ENCODE measurements at regions not wholly inside any gene's neighbourhood (a gene's known extent, or its start where the extent isn't known, plus 50 kb on each side); places are given as distances from the start of the nearest gene placed in this dataset.

GRCh38 chr11:92276773-92277172, 52.2 kb downstream of the FAT3 start:
- in situ Hi-C loops (cut with HindIII; ENCODE audit: low pct_unique_long_range_greater_than_20kb, low sequenced_read_pairs): no loop called here
- DNase-seq (ENCODE audit: low read depth in 1 of 2, low spot score in 1 of 2): no peak
- no peak for TF ChIP-seq JUND (IDR thresholded peaks at IDR 0.05; ENCODE audit: low read depth)

- DNase-seq (ENCODE audit: low read depth in 1 of 2, low spot score in 1 of 2): no peak
- in situ Hi-C loops (cut with HindIII; ENCODE audit: low pct_unique_long_range_greater_than_20kb, low sequenced_read_pairs): no loop called here
- TF ChIP-seq JUND (IDR thresholded peaks at IDR 0.05; ENCODE audit: low read depth): no peak
Observed at GRCh38 chr11:92277871-92278270, 53.3 kb downstream of the FAT3 start.

- in situ Hi-C loops (cut with HindIII; ENCODE audit: low pct_unique_long_range_greater_than_20kb, low sequenced_read_pairs): no loop called here
- TF ChIP-seq JUND (IDR thresholded peaks at IDR 0.05; ENCODE audit: low read depth): no peak
- no peak for DNase-seq (ENCODE audit: low read depth in 1 of 2, low spot score in 1 of 2)
Observed at GRCh38 chr11:92278791-92279433, 54.3 kb downstream of the FAT3 start.

DNA sequence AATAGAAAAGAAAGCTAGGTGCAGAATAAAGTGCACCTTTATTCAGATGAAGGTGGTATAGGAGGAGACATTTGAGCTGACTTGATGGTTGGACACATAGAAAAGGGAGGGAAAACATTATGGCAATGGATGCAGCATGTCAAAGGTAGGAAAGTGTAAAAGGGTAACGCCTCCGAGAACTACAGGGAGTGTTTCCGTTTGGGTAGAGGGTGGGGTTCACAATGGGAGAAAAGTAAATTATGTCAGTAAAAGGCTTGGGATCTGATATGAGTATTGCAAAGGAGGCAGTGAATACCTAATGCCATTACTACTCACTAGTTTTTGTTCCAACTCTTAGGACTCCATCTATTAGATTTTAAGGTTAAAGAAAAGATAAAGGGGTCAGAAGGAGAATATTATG, 59.5 kb downstream of the FAT3 start:
- no peak for TF ChIP-seq JUND (IDR thresholded peaks at IDR 0.05; ENCODE audit: low read depth)
- in situ Hi-C loops (cut with HindIII; ENCODE audit: low pct_unique_long_range_greater_than_20kb, low sequenced_read_pairs): no loop called here
- no peak for DNase-seq (ENCODE audit: low read depth in 1 of 2, low spot score in 1 of 2)

DNA sequence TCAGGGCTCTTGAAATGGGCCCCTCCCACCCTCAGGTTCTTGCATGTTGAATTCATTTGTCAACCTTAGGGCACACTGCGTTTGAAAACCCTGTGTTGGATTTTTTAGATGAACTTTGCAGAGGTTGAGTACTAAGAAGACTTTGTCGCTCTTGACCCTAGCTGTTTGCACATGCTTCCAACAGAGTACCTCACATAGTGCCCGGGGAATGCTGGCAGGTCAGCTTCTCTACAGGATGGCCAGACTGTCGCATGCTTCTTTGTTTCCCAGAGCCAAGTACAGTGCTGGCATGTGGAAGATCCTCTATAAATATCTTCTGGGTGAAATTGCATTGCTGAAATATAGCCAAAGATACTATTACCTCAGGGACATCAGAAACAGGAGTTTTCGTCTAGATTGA, 59.9 kb downstream of the FAT3 start:
- in situ Hi-C loops (cut with HindIII; ENCODE audit: low pct_unique_long_range_greater_than_20kb, low sequenced_read_pairs): no loop called here
- DNase-seq (ENCODE audit: low read depth in 1 of 2, low spot score in 1 of 2): no peak
- no peak for TF ChIP-seq JUND (IDR thresholded peaks at IDR 0.05; ENCODE audit: low read depth)

GRCh38 chr11:92285776-92286175, 61.2 kb downstream of the FAT3 start:
- in situ Hi-C loops (cut with HindIII; ENCODE audit: low pct_unique_long_range_greater_than_20kb, low sequenced_read_pairs): no loop called here
- no peak for TF ChIP-seq JUND (IDR thresholded peaks at IDR 0.05; ENCODE audit: low read depth)
- DNase-seq (ENCODE audit: low read depth in 1 of 2, low spot score in 1 of 2): no peak

DNA sequence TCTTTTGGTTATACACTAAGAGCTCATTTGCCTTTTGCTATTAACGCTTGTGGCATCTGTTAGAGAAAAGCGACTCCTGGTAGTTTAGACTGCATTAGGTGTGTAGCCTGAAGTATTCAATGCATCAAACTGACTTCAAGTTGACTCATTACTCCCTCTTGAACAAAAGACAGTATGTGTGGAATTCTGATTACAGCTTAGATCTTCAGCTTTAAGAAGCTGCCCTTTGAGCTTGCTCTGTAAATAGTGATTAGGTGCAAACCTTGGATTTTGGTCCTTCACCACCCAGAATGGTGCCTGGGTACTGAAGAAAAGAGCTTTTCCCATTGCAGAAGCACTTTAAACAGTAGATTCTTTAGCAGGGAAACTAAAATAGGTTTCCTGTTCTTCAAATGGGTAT, 62.1 kb downstream of the FAT3 start:
- in situ Hi-C loops (cut with HindIII; ENCODE audit: low pct_unique_long_range_greater_than_20kb, low sequenced_read_pairs): no loop called here
- no peak for DNase-seq (ENCODE audit: low read depth in 1 of 2, low spot score in 1 of 2)
- no peak for TF ChIP-seq JUND (IDR thresholded peaks at IDR 0.05; ENCODE audit: low read depth)

GRCh38 chr11:92295175-92296137, 70.8 kb downstream of the FAT3 start:
- in situ Hi-C loops (cut with HindIII; ENCODE audit: low pct_unique_long_range_greater_than_20kb, low sequenced_read_pairs): no loop called here
- no peak for TF ChIP-seq JUND (IDR thresholded peaks at IDR 0.05; ENCODE audit: low read depth)
- no peak for DNase-seq (ENCODE audit: low read depth in 1 of 2, low spot score in 1 of 2)

- no peak for TF ChIP-seq JUND (IDR thresholded peaks at IDR 0.05; ENCODE audit: low read depth)
- no peak for DNase-seq (ENCODE audit: low read depth in 1 of 2, low spot score in 1 of 2)
- in situ Hi-C loops (cut with HindIII; ENCODE audit: low pct_unique_long_range_greater_than_20kb, low sequenced_read_pairs): no loop called here
Observed at GRCh38 chr11:92296138-92296515, 71.5 kb downstream of the FAT3 start.

DNA sequence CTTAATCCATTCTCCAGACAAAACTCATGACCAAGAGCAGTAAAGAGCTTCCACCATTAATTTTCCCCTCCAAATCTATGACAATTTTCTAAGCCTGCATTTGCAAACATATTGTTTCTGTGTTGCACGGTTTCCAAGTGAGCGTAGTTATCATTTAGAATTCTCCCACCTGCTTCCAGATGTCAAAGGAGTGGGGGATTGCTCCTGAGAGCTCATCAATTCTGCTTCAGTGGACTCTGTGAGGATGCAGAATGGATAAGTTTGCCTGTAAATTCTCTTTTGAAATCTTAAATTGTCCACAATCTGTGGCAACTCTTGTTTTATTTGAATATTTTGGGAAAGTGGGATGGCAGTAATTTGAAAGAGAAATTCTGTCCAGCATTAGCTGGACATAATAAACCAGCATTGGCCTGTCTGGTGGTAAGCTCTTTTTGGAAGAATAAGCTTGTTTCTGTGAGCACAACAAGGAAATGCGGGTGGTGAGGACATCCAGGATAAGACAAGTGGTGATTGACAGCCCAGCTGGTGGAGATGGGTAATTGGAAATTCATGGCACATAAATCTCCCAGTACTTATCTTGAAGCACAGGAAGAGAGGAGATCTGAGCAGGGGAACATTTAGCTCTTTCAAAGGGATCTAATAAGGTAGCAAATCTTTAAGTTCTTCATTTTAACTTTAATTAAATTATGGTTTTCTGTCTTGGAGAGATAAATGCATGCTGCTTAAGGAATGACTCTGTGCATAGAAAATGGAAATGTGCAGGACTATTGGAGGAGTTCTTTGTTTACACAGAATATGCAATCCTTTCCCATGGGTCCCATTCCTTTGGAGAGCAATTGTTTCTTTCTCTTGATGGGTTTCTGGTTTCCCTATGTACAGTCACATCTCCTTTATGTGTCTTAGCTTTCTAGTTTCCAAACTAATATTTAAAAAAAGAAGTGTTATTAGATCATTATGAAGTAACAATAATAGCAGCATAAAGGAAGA, 73.2 kb downstream of the FAT3 start:
- in situ Hi-C loops (cut with HindIII; ENCODE audit: low pct_unique_long_range_greater_than_20kb, low sequenced_read_pairs): no loop called here
- DNase-seq (ENCODE audit: low read depth in 1 of 2, low spot score in 1 of 2): no peak
- TF ChIP-seq JUND (IDR thresholded peaks at IDR 0.05; ENCODE audit: low read depth): no peak

GRCh38 chr11:92300876-92301275, 76.3 kb downstream of the FAT3 start:
- no peak for DNase-seq (ENCODE audit: low read depth in 1 of 2, low spot score in 1 of 2)
- no peak for TF ChIP-seq JUND (IDR thresholded peaks at IDR 0.05; ENCODE audit: low read depth)
- in situ Hi-C loops (cut with HindIII; ENCODE audit: low pct_unique_long_range_greater_than_20kb, low sequenced_read_pairs): no loop called here

- DNase-seq (ENCODE audit: low read depth in 1 of 2, low spot score in 1 of 2): no peak
- TF ChIP-seq JUND (IDR thresholded peaks at IDR 0.05; ENCODE audit: low read depth): no peak
- in situ Hi-C loops (cut with HindIII; ENCODE audit: low pct_unique_long_range_greater_than_20kb, low sequenced_read_pairs): no loop called here
Observed at GRCh38 chr11:92302770-92303169, 78.2 kb downstream of the FAT3 start.

Data from T47D (cell line).